CD4-positive, alpha-beta T cell (primary cell): ENCODE measurements at regions not wholly inside any gene's neighbourhood (a gene's known extent, or its start where the extent isn't known, plus 50 kb on each side); places are given as distances from the start of the nearest gene placed in this dataset.

Experiments used
- ATAC-seq: fragments of 200-7000 bp; cut with Tn5 transposase; one replicate; pipeline ENCODE4 v1.10.0; 2022; ENCODE audit warnings: mild to moderate bottlenecking; ENCODE audit not compliant: poor library complexity
- CTCF ChIA-PET: fragments of 350-600 bp; sonication (Branson Sonifier 250); formaldehyde crosslinking; loops from one replicate; lab custom pipeline; 2021; ENCODE audit warnings: antibody characterized with exemption, inconsistent platforms; lab: Charles Lee
- POLR2A ChIA-PET: fragments of 350-600 bp; sonication (Branson Sonifier 250); formaldehyde crosslinking; loops from one replicate; lab custom pipeline; 2021; ENCODE audit warnings: antibody characterized with exemption, inconsistent platforms; lab: Charles Lee
- DNase-seq, 14 experiments: peaks; one replicate each; pipeline ENCODE4 v3.0.0-alpha.2; 2013 to 2020; ENCODE audit warnings: mixed read lengths in 2 of 14
- H3K27ac ChIP-seq, 2 donors: one replicate each; pipeline versions ENCODE4 v1.5.1 to v1.7.0; 2013; ENCODE audit warnings: low read length in 2 of 2, low read depth in 1 of 2, mild to moderate bottlenecking in 1 of 2
- H3K27me3 ChIP-seq, 2 experiments: 1 replicate in 1 of 2; 2 replicates in 1 of 2; pipeline versions ENCODE4 v1.6.1 to v1.7.0; 2013; ENCODE audit warnings: low read length in 2 of 2, control low read depth in 1 of 2, mild to moderate bottlenecking in 1 of 2, moderate library complexity in 1 of 2; ENCODE audit not compliant: insufficient read depth in 2 of 2, control insufficient read depth in 1 of 2
- H3K36me3 ChIP-seq: one replicate; pipeline ENCODE4 v1.6.1; 2013; ENCODE audit warnings: low read length, control low read depth; ENCODE audit not compliant: insufficient read depth
- H3K4me1 ChIP-seq: one replicate; pipeline ENCODE4 v1.6.1; 2013; ENCODE audit warnings: low read length, control low read depth; ENCODE audit not compliant: insufficient read depth
- H3K4me3 ChIP-seq: one replicate; pipeline ENCODE4 v1.5.1; 2013; ENCODE audit warnings: mild to moderate bottlenecking, low read length, moderate library complexity
- H3K9me3 ChIP-seq, 2 experiments: 1 replicate in 1 of 2; 2 replicates in 1 of 2; pipeline versions ENCODE4 v1.6.1 to v1.7.0; 2013; ENCODE audit warnings: low read length in 2 of 2, mild to moderate bottlenecking in 2 of 2, control low read depth in 1 of 2, moderate library complexity in 1 of 2; ENCODE audit not compliant: control insufficient read depth in 1 of 2, insufficient read depth in 1 of 2
- H3K27ac Mint-ChIP-seq: one replicate; pipeline ENCODE4 v1.8.0; 2020; ENCODE audit warnings: mixed read lengths
- H3K27me3 Mint-ChIP-seq: one replicate; pipeline ENCODE4 v1.8.0; 2021; ENCODE audit warnings: mixed read lengths
- H3K36me3 Mint-ChIP-seq: one replicate; pipeline ENCODE4 v1.8.0; 2021; ENCODE audit warnings: low read depth, mixed read lengths
- H3K4me1 Mint-ChIP-seq: one replicate; pipeline ENCODE4 v1.8.0; 2021; ENCODE audit warnings: low read depth, mixed read lengths
- H3K4me3 Mint-ChIP-seq: one replicate; pipeline ENCODE4 v1.8.0; 2020; ENCODE audit warnings: mild to moderate bottlenecking, mixed read lengths
- H3K9me3 Mint-ChIP-seq: one replicate; pipeline ENCODE4 v1.8.0; 2020; ENCODE audit warnings: mixed read lengths
- intact Hi-C, 2 experiments: fragments of 100-400 bp; cut with DNase I in 1 of 2; cut with micrococcal nuclease in 1 of 2; formaldehyde crosslinking; loops; one replicate each; pipeline versions ENCODE4 v1.15.1 to v1.9.0; 2023 to 2025; cut with DNase I, micrococcal nuclease
- TF ChIP-seq, protein P1 (sequence below): fragments of 200-600 bp; IDR thresholded peaks from one replicate; pipeline ENCODE4 v1.8.0; 2022; ENCODE audit warnings: antibody characterized with exemption, mild to moderate bottlenecking

DNA sequence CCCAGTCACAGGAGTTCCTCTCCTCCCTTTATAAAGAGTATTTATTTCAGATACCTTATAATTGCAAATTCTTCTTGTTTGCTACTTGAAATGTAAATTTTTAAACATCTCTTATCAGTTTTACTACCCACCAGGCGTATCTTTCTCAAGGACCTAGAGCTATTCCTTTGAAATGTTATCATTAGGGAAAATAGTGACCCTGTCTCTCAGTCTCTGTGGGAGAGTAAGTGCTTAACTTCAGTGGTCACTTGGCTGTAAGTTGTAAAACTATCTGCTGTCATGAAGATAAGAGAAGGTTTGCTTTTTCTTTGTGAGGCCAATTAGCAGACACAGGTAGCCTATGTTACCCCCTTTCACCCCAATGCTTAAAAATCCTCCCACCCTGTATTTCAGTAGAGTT is 241.6 kb downstream of the TACR3 start:
- TF ChIP-seq, protein P1, sequence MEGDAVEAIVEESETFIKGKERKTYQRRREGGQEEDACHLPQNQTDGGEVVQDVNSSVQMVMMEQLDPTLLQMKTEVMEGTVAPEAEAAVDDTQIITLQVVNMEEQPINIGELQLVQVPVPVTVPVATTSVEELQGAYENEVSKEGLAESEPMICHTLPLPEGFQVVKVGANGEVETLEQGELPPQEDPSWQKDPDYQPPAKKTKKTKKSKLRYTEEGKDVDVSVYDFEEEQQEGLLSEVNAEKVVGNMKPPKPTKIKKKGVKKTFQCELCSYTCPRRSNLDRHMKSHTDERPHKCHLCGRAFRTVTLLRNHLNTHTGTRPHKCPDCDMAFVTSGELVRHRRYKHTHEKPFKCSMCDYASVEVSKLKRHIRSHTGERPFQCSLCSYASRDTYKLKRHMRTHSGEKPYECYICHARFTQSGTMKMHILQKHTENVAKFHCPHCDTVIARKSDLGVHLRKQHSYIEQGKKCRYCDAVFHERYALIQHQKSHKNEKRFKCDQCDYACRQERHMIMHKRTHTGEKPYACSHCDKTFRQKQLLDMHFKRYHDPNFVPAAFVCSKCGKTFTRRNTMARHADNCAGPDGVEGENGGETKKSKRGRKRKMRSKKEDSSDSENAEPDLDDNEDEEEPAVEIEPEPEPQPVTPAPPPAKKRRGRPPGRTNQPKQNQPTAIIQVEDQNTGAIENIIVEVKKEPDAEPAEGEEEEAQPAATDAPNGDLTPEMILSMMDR = no peak
- no peak overlapping the region for H3K27ac Mint-ChIP-seq
- Histone ChIP-seq H3K27ac (no peak overlapping the region), H3K4me3 (no peak overlapping the region), H3K27me3 (no peaks in the 10 kb centered on the region), H3K36me3 (no peaks in the 10 kb centered on the region), H3K4me1 (no peaks in the 10 kb centered on the region), H3K9me3 (peaks cover 0 to 4% of the 10 kb centered on the region in 2 experiments)
- no peaks in the 10 kb centered on the region for H3K9me3 Mint-ChIP-seq
- no peaks in the 10 kb centered on the region for H3K4me1 Mint-ChIP-seq
- POLR2A ChIA-PET = no interaction called here
- no peak overlapping the region for H3K4me3 Mint-ChIP-seq
- ATAC-seq (no peak), DNase-seq (no peak)
- no peaks in the 10 kb centered on the region for H3K27me3 Mint-ChIP-seq
- CTCF ChIA-PET = no interaction called here
- intact Hi-C loops = no loop called here
- H3K36me3 Mint-ChIP-seq = no peaks in the 10 kb centered on the region

DNA sequence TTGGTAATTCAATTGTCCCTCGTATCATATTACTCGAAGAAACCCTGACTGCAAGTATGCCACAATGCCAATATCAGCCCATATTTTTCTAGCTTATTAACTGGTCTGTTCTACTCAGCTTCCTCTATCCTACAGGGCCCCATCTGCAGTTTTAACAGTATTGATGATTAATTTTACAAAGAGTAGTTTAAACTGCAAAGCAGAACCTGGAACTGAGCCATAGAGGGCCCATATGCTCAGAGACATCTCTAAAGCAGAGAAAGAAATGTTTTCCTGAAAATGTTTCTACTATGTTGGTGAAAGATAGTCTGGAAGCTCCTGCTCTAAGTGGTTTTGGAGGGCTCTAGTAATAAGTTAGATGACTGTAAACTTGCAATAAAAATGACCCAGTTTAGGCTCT is 259.4 kb upstream of the CENPE start:
- no peaks in the 10 kb centered on the region for H3K9me3 ChIP-seq
- DNase-seq = no peak
- TF ChIP-seq, protein P1 = no peak
- Mint-ChIP-seq H3K4me3 (no peak overlapping the region), H3K9me3 (no peaks in the 10 kb centered on the region), H3K27ac (no peak overlapping the region), H3K27me3 (no peaks in the 10 kb centered on the region), H3K4me1 (no peaks in the 10 kb centered on the region), H3K36me3 (no peaks in the 10 kb centered on the region)
- H3K36me3 ChIP-seq = no peaks in the 10 kb centered on the region
- intact Hi-C loops = no loop called here
- no peaks in the 10 kb centered on the region for H3K27me3 ChIP-seq
- H3K27ac ChIP-seq = no peak overlapping the region
- ChIA-PET CTCF (no interaction called here), POLR2A (no interaction called here)
- ATAC-seq = no peak
- H3K4me3 ChIP-seq = no peak overlapping the region
- H3K4me1 ChIP-seq = no peaks in the 10 kb centered on the region

DNA sequence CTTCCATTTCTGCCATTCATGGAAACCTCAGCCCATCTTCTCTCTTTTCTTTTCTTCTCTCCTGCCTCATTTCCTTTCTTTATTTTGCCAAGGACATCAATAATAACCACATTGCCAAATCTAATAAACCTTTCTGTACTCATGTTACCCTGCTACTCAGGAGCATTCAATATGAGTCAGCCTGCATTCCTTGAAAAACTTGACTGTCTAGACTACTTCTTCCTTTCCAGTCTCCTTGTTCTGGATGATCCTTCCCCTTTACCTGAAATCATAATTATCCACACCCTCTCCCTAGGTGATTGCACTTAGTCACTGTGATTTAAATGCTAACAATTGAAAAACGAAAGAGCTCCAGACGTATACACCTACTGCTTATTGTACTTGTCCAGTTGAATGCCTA is 253.2 kb upstream of the CENPE start:
- Histone ChIP-seq H3K27ac (no peak overlapping the region), H3K4me3 (no peak overlapping the region), H3K9me3 (no peaks in the 10 kb centered on the region), H3K4me1 (no peaks in the 10 kb centered on the region), H3K36me3 (no peaks in the 10 kb centered on the region), H3K27me3 (no peaks in the 10 kb centered on the region)
- no peak for DNase-seq
- H3K4me3 Mint-ChIP-seq = no peak overlapping the region
- ATAC-seq = no peak
- intact Hi-C loops = no loop called here
- no peaks in the 10 kb centered on the region for H3K4me1 Mint-ChIP-seq
- H3K27me3 Mint-ChIP-seq = no peaks in the 10 kb centered on the region
- H3K36me3 Mint-ChIP-seq = no peaks in the 10 kb centered on the region
- no peaks in the 10 kb centered on the region for H3K9me3 Mint-ChIP-seq
- TF ChIP-seq, protein P1 = no peak
- ChIA-PET CTCF (no interaction called here), POLR2A (no interaction called here)
- no peak overlapping the region for H3K27ac Mint-ChIP-seq
